GM18517 (cell line): ENCODE measurements at regions not wholly inside any gene's neighbourhood (a gene's known extent, or its start where the extent isn't known, plus 50 kb on each side); places are given as distances from the start of the nearest gene placed in this dataset.
A peak's percentile ranks its signal among the peaks of the same experiment; 100 is the strongest.

Experiments used
- ATAC-seq: cut with Tn5 transposase; IDR thresholded peaks from one replicate; pipeline ENCODE4 v1.9.1; 2021; ENCODE audit warnings: mild to moderate bottlenecking, moderate library complexity; ENCODE audit not compliant: unreplicated experiment

GRCh38 chr7:155201325-155202087, 96.2 kb upstream of the INSIG1 start:
- ATAC-seq, result no peak

- no peak for ATAC-seq
These were observed 95.4 kb upstream of the INSIG1 start for GRCh38 chr7:155202106-155202871.

GRCh38 chr7:155203059-155203881, 94.4 kb upstream of the INSIG1 start:
- ATAC-seq, result no peak

- ATAC-seq, result no peak
These were observed 93.6 kb upstream of the INSIG1 start for GRCh38 chr7:155203882-155204691.

GRCh38 chr7:155204744-155205367, 92.8 kb upstream of the INSIG1 start:
- ATAC-seq, result no peak

- ATAC-seq, result peak; percentile 92
These were observed 92.0 kb upstream of the INSIG1 start for GRCh38 chr7:155205368-155206317.

- peak; percentile 50 for ATAC-seq
These were observed 91.2 kb upstream of the INSIG1 start for GRCh38 chr7:155206318-155207020.

- no peak for ATAC-seq
These were observed 90.2 kb upstream of the INSIG1 start for GRCh38 chr7:155207326-155208002.

GRCh38 chr7:155208681-155209477, 88.8 kb upstream of the INSIG1 start:
- ATAC-seq, result no peak

- ATAC-seq, result no peak
These were observed 88.0 kb upstream of the INSIG1 start for GRCh38 chr7:155209478-155210319.

- no peak for ATAC-seq
These were observed 87.3 kb upstream of the INSIG1 start for GRCh38 chr7:155210356-155210755.

- no peak for ATAC-seq
These were observed 86.5 kb upstream of the INSIG1 start for GRCh38 chr7:155211173-155211572.

GRCh38 chr7:155211761-155212160, 85.9 kb upstream of the INSIG1 start:
- no peak for ATAC-seq

GRCh38 chr7:155212301-155213015, 85.2 kb upstream of the INSIG1 start:
- no peak for ATAC-seq

- ATAC-seq, result no peak
These were observed 84.3 kb upstream of the INSIG1 start for GRCh38 chr7:155213385-155213784.
